ENCODE measurements at regions not wholly inside any gene's neighbourhood (a gene's known extent, or its start where the extent isn't known, plus 50 kb on each side); places are given as distances from the start of the nearest gene placed in this dataset.
A peak's percentile ranks its signal among the peaks of the same experiment; 100 is the strongest.

- ChIA-PET POLR2A (interaction anchor here (0.7 to 13.1 kb wide), 15 partner anchors 8 to 429 kb away, joined by 3 to 222 read pairs (median 3); partner anchors contain the start of gene BTG1), CTCF (interaction anchor here (0.6 to 2.6 kb wide), 32 partner anchors 8 to 839 kb away, joined by 3 to 17 read pairs (median 4); partner anchors contain the start of gene BTG1)
- no peak overlapping the region for H3K27ac Mint-ChIP-seq (ENCODE audit: low read depth, unreplicated experiment)
- H3K36me3 Mint-ChIP-seq (ENCODE audit: insufficient read depth, unreplicated experiment): no peaks in the 10 kb centered on the region
- H3K4me3 Mint-ChIP-seq (ENCODE audit: unreplicated experiment): no peak overlapping the region
- peaks cover 11% of the 10 kb centered on the region for H3K4me1 Mint-ChIP-seq (ENCODE audit: insufficient read depth, unreplicated experiment)
- TF ChIP-seq, protein P1, sequence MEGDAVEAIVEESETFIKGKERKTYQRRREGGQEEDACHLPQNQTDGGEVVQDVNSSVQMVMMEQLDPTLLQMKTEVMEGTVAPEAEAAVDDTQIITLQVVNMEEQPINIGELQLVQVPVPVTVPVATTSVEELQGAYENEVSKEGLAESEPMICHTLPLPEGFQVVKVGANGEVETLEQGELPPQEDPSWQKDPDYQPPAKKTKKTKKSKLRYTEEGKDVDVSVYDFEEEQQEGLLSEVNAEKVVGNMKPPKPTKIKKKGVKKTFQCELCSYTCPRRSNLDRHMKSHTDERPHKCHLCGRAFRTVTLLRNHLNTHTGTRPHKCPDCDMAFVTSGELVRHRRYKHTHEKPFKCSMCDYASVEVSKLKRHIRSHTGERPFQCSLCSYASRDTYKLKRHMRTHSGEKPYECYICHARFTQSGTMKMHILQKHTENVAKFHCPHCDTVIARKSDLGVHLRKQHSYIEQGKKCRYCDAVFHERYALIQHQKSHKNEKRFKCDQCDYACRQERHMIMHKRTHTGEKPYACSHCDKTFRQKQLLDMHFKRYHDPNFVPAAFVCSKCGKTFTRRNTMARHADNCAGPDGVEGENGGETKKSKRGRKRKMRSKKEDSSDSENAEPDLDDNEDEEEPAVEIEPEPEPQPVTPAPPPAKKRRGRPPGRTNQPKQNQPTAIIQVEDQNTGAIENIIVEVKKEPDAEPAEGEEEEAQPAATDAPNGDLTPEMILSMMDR (IDR thresholded peaks at IDR 0.05; ENCODE audit: unreplicated experiment): no peak
- intact Hi-C loops (cut with micrococcal nuclease): loop anchor here (1.0 to 5.0 kb wide), 4 partner anchors 233 to 760 kb away; no protein-coding TSS in a partner anchor
- peaks cover 7% of the 10 kb centered on the region for H3K9me3 Mint-ChIP-seq (ENCODE audit: unreplicated experiment)
- DNase-seq (ENCODE audit: unreplicated experiment): no peak
- BruUV-seq (replicated peaks): no TSS peak
- no peaks in the 10 kb centered on the region for H3K27me3 Mint-ChIP-seq (ENCODE audit: insufficient read depth, unreplicated experiment)
These were observed 334.9 kb downstream of the BTG1 start for GRCh38 chr12:91810531-91811451.

DNA sequence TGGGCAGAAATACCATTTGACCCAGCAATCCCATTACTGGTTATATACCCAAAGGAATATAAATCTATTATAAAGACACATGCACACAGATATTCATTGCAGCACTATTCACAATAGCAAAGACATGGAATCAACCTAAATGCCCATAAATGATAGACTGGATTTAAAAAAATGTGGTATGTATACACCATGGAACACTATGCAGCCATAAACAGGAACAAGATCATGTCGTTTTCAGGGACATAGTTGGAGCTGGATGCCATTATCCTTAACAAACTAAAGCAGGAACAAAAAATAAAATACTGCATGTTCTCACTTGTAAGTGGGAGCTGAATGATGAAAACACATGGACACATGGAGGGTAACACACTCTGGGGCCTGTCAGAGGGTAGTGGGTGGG lies 335.6 kb downstream of the BTG1 start:
- Mint-ChIP-seq H3K27ac (ENCODE audit: low read depth, unreplicated experiment) (no peak overlapping the region), H3K4me3 (ENCODE audit: unreplicated experiment) (no peak overlapping the region), H3K9me3 (ENCODE audit: unreplicated experiment) (peaks cover 12% of the 10 kb centered on the region), H3K4me1 (ENCODE audit: insufficient read depth, unreplicated experiment) (peaks cover 11% of the 10 kb centered on the region), H3K27me3 (ENCODE audit: insufficient read depth, unreplicated experiment) (no peaks in the 10 kb centered on the region), H3K36me3 (ENCODE audit: insufficient read depth, unreplicated experiment) (no peaks in the 10 kb centered on the region)
- no TSS peak for BruUV-seq (replicated peaks)
- no peak for DNase-seq (ENCODE audit: unreplicated experiment)
- ChIA-PET POLR2A (interaction anchor here (0.6 to 13.1 kb wide), 6 partner anchors 9 to 1563 kb away, joined by 3 to 222 read pairs (median 7); partner anchors contain the start of gene BTG1), CTCF (interaction anchor here (0.6 to 2.6 kb wide), 5 partner anchors 18 to 414 kb away, joined by 3 to 17 read pairs (median 5); no protein-coding TSS in a partner anchor)
- TF ChIP-seq, protein P1 (IDR thresholded peaks at IDR 0.05; ENCODE audit: unreplicated experiment): no peak
- intact Hi-C loops (cut with micrococcal nuclease): loop anchor here (2.0 to 5.0 kb wide), 3 partner anchors 233 to 761 kb away; no protein-coding TSS in a partner anchor

DNA sequence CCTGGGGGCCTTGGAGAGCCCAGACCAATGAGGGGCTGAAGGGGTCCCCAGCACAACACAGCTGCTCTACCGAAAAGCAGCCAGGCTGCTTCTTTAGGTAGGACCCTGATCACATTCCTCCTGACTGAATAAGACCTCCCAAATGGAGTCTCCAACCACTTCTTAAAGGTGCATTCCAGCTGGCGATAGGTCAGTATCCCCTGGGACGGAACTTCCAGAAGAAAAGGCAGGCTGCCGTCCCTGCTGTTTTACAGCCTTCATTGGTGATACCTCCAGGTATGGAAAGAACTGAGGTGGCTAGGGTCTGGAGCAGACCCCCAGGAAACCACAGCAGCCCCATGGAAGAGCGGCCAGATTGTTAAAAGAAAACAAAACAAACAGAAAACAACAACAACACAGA lies 340.6 kb downstream of the BTG1 start:
- Mint-ChIP-seq H3K4me3 (ENCODE audit: unreplicated experiment) (no peak overlapping the region), H3K27ac (ENCODE audit: low read depth, unreplicated experiment) (no peak overlapping the region), H3K27me3 (ENCODE audit: insufficient read depth, unreplicated experiment) (no peaks in the 10 kb centered on the region), H3K9me3 (ENCODE audit: unreplicated experiment) (peaks cover 12% of the 10 kb centered on the region), H3K4me1 (ENCODE audit: insufficient read depth, unreplicated experiment) (no peaks in the 10 kb centered on the region), H3K36me3 (ENCODE audit: insufficient read depth, unreplicated experiment) (no peaks in the 10 kb centered on the region)
- DNase-seq (ENCODE audit: unreplicated experiment): no peak
- intact Hi-C loops (cut with micrococcal nuclease): no loop called here
- no TSS peak for BruUV-seq (replicated peaks)
- CTCF ChIA-PET: interaction anchor here (0.8 to 1.2 kb wide), 2 partner anchors 15 to 423 kb away, joined by 3 read pairs; no protein-coding TSS in a partner anchor
- POLR2A ChIA-PET: interaction anchor here (1.0 kb wide), 2 partner anchors 14 to 26 kb away, joined by 3 to 4 read pairs; no protein-coding TSS in a partner anchor
- TF ChIP-seq, protein P1 (IDR thresholded peaks at IDR 0.05; ENCODE audit: unreplicated experiment): no peak

- no TSS peak for BruUV-seq (replicated peaks)
- H3K27ac Mint-ChIP-seq (ENCODE audit: low read depth, unreplicated experiment): no peak overlapping the region
- DNase-seq (ENCODE audit: unreplicated experiment): peak; percentile 27
- ChIA-PET CTCF (interaction anchor here (0.9 to 1.2 kb wide), 2 partner anchors 333 to 423 kb away, joined by 3 to 4 read pairs; no protein-coding TSS in a partner anchor), POLR2A (interaction anchor here (1.0 kb wide), 2 partner anchors 14 to 26 kb away, joined by 3 to 4 read pairs; no protein-coding TSS in a partner anchor)
- H3K4me3 Mint-ChIP-seq (ENCODE audit: unreplicated experiment): no peak overlapping the region
- intact Hi-C loops (cut with micrococcal nuclease): no loop called here
- H3K9me3 Mint-ChIP-seq (ENCODE audit: unreplicated experiment): peaks cover 12% of the 10 kb centered on the region
- TF ChIP-seq, protein P1 (IDR thresholded peaks at IDR 0.05; ENCODE audit: unreplicated experiment): no peak
- H3K4me1 Mint-ChIP-seq (ENCODE audit: insufficient read depth, unreplicated experiment): no peaks in the 10 kb centered on the region
- H3K27me3 Mint-ChIP-seq (ENCODE audit: insufficient read depth, unreplicated experiment): no peaks in the 10 kb centered on the region
- no peaks in the 10 kb centered on the region for H3K36me3 Mint-ChIP-seq (ENCODE audit: insufficient read depth, unreplicated experiment)
These were observed 341.1 kb downstream of the BTG1 start for GRCh38 chr12:91804533-91804932.

Measured in MCF 10A (cell line).